ENCODE measurements at regions not wholly inside any gene's neighbourhood (a gene's known extent, or its start where the extent isn't known, plus 50 kb on each side); places are given as distances from the start of the nearest gene placed in this dataset.

GRCh38 chr12:45633733-45634132 lies 95.8 kb upstream of the ARID2 start:
- no peak for TF ChIP-seq CTCF (IDR thresholded peaks at IDR 0.05)
- no peak for TF ChIP-seq POLR2A (IDR thresholded peaks at IDR 0.05)
